Osteoblast (primary cell): ENCODE measurements at regions not wholly inside any gene's neighbourhood (a gene's known extent, or its start where the extent isn't known, plus 50 kb on each side); places are given as distances from the start of the nearest gene placed in this dataset. TPM values are rescaled to one million over a fixed set of nuclear protein-coding genes. Genes with fewer than 3 reads are reported as not detected.

ENCODE experiments used
- DNase-seq: peaks from one replicate; pipeline ENCODE4 v3.0.0; 2011; ENCODE audit warnings: low spot score, mixed read lengths; ENCODE audit not compliant: insufficient read length; ENCODE audit errors: missing footprints
- H2AFZ ChIP-seq: 2 replicates; pipeline ENCODE4 v1.6.0; 2011; ENCODE audit warnings: mild to moderate bottlenecking, low read length
- H3K27ac ChIP-seq: 2 replicates; pipeline ENCODE4 v1.5.1; 2011; ENCODE audit warnings: mild to moderate bottlenecking, low read depth, low read length, moderate library complexity
- H3K27me3 ChIP-seq: 2 replicates; pipeline ENCODE4 v1.6.0; 2012; ENCODE audit warnings: mild to moderate bottlenecking, control low read depth, inconsistent platforms, low read length, moderate library complexity; ENCODE audit not compliant: insufficient read depth
- H3K36me3 ChIP-seq: 2 replicates; pipeline ENCODE4 v1.5.1; 2011; ENCODE audit warnings: mild to moderate bottlenecking, low read length, control low read depth, moderate library complexity; ENCODE audit not compliant: insufficient read depth
- H3K4me1 ChIP-seq: 2 replicates; pipeline ENCODE4 v1.5.1; 2011; ENCODE audit warnings: mild to moderate bottlenecking, low read length, control low read depth, moderate library complexity; ENCODE audit not compliant: insufficient read depth
- H3K4me2 ChIP-seq: 2 replicates; pipeline ENCODE4 v1.6.0; 2011; ENCODE audit warnings: mild to moderate bottlenecking, low read length; ENCODE audit not compliant: insufficient read depth
- H3K4me3 ChIP-seq: fragments of 200-600 bp; sonication (generic); 3 replicates; pipeline ENCODE4 v1.5.1; 2012; ENCODE audit warnings: mild to moderate bottlenecking, low read length, inconsistent platforms; ENCODE audit not compliant: insufficient read depth
- H3K79me2 ChIP-seq: 2 replicates; pipeline ENCODE4 v1.6.0; 2012; ENCODE audit warnings: mild to moderate bottlenecking, low read length, control low read depth, inconsistent platforms; ENCODE audit not compliant: insufficient read depth
- H3K9me3 ChIP-seq: 2 replicates; pipeline ENCODE4 v1.5.1; 2011; ENCODE audit warnings: low read depth, low read length, control low read depth
- H4K20me1 ChIP-seq: 2 replicates; pipeline ENCODE4 v1.6.0; 2012; ENCODE audit warnings: mild to moderate bottlenecking, low read length, control low read depth; ENCODE audit not compliant: insufficient read depth
- small RNA-seq: library from RNA; depleted of rRNA; stranded (forward); fragments of <200 nt; gene quantifications from one replicate; pipeline ENCODE3, GENCODE V24; 2012
- TF ChIP-seq, protein P1 (sequence below): IDR thresholded peaks from 2 replicates; pipeline ENCODE4 v1.5.1; 2011; ENCODE audit warnings: mild to moderate bottlenecking, low read depth, low read length, moderate library complexity; ENCODE audit errors: extremely low read depth

GRCh38 chr6:84816741-84817140, 52.3 kb upstream of the TBX18 start:
- H3K4me2 ChIP-seq: no peak overlapping the region
- DNase-seq: no peak

GRCh38 chr6:84815896-84816735, 51.7 kb upstream of the TBX18 start:
- Histone ChIP-seq H3K36me3 (no peaks in the 10 kb centered on the region), H2AFZ (no peak overlapping the region), H3K4me3 (no peak overlapping the region), H3K9me3 (no peaks in the 10 kb centered on the region), H3K79me2 (no peaks in the 10 kb centered on the region), H3K4me2 (no peak overlapping the region), H4K20me1 (no peaks in the 10 kb centered on the region), H3K27me3 (no peaks in the 10 kb centered on the region), H3K4me1 (no peaks in the 10 kb centered on the region), H3K27ac (no peak overlapping the region)
- TF ChIP-seq, protein P1, sequence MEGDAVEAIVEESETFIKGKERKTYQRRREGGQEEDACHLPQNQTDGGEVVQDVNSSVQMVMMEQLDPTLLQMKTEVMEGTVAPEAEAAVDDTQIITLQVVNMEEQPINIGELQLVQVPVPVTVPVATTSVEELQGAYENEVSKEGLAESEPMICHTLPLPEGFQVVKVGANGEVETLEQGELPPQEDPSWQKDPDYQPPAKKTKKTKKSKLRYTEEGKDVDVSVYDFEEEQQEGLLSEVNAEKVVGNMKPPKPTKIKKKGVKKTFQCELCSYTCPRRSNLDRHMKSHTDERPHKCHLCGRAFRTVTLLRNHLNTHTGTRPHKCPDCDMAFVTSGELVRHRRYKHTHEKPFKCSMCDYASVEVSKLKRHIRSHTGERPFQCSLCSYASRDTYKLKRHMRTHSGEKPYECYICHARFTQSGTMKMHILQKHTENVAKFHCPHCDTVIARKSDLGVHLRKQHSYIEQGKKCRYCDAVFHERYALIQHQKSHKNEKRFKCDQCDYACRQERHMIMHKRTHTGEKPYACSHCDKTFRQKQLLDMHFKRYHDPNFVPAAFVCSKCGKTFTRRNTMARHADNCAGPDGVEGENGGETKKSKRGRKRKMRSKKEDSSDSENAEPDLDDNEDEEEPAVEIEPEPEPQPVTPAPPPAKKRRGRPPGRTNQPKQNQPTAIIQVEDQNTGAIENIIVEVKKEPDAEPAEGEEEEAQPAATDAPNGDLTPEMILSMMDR: no peak
- DNase-seq: no peak

More at GRCh38 chr6:84816741-84817140, 52.3 kb upstream of the TBX18 start:
- Histone ChIP-seq H3K4me1 (no peaks in the 10 kb centered on the region), H3K36me3 (no peaks in the 10 kb centered on the region), H3K79me2 (no peaks in the 10 kb centered on the region), H4K20me1 (no peaks in the 10 kb centered on the region), H3K27me3 (no peaks in the 10 kb centered on the region), H3K9me3 (no peaks in the 10 kb centered on the region), H3K27ac (no peak overlapping the region), H3K4me3 (no peak overlapping the region), H2AFZ (no peak overlapping the region)
- TF ChIP-seq, protein P1: no peak

Small RNA genes in the stretch of these regions (small RNA-seq; reads per million reads assigned to genes)
- not detected for gene AL109941.1
